ENCODE measurements at regions not wholly inside any gene's neighbourhood (a gene's known extent, or its start where the extent isn't known, plus 50 kb on each side); places are given as distances from the start of the nearest gene placed in this dataset.

GRCh38 chr22:48750282-48750681, 1077.4 kb downstream of the BRD1 start:
- no peak overlapping the region for H2AFZ ChIP-seq (ENCODE audit: low read depth, low read length, poor library complexity, severe bottlenecking)
- ChIA-PET CTCF (no interaction called here), POLR2A (no interaction called here), RAD21 (ENCODE audit: low non-redundant PET in 1 of 2, low total read pairs in 2 of 2, uncharacterized antibody in 2 of 2, unreplicated experiment in 2 of 2) (no interaction called here)
- ATAC-seq (no peak), DNase-seq (ENCODE audit: low read depth, low spot score) (no peak)
- no peak overlapping the region for H3K27ac ChIP-seq (ENCODE audit: low read depth, low read length)
- H3K27me3 ChIP-seq (ENCODE audit: insufficient read depth, low read length) = no peaks in the 10 kb centered on the region
- no peak overlapping the region for H3K4me3 ChIP-seq (replicated peaks in 1 of 2; ENCODE audit: low read depth in 1 of 2, low read length in 2 of 2)
- no peaks in the 10 kb centered on the region for H3K9me2 ChIP-seq (ENCODE audit: insufficient read depth)
- H3K4me1 ChIP-seq (ENCODE audit: control insufficient read depth in 1 of 2, insufficient read depth in 2 of 2, low read length in 2 of 2) = no peaks in the 10 kb centered on the region
- intact Hi-C loops (cut with micrococcal nuclease) = no loop called here
- no peaks in the 10 kb centered on the region for H3K9me3 ChIP-seq (ENCODE audit: control insufficient read depth in 1 of 2, insufficient read depth in 1 of 2, low read depth in 1 of 2, low read length in 2 of 2)
- no peak overlapping the region for H3K4me2 ChIP-seq (ENCODE audit: low read length)
- H4K20me1 ChIP-seq (ENCODE audit: insufficient read depth) = no peaks in the 10 kb centered on the region
- TF ChIP-seq SIN3A (IDR thresholded peaks at IDR 0.05; ENCODE audit: low read depth) (no peak), RAD21 (IDR thresholded peaks at IDR 0.05; ENCODE audit: low read depth) (no peak), ZNF274 (IDR thresholded peaks at IDR 0.05; ENCODE audit: low read depth, low read length) (no peak), JUND (IDR thresholded peaks at IDR 0.05) (no peak)
- no peaks in the 10 kb centered on the region for H3K79me2 ChIP-seq (ENCODE audit: insufficient read depth, low read length)
- no peaks in the 10 kb centered on the region for H3K36me3 ChIP-seq (ENCODE audit: control insufficient read depth in 1 of 2, insufficient read depth in 2 of 2, low read length in 2 of 2)
- no peak overlapping the region for H3K9ac ChIP-seq (ENCODE audit: low read length)
- BruUV-seq (replicated peaks) = no TSS peak

GRCh38 chr22:48749555-48750227, 1078.0 kb downstream of the BRD1 start:
- no peak for TF ChIP-seq CEBPB (IDR thresholded peaks at IDR 0.05; ENCODE audit: low read depth)

More at GRCh38 chr22:48749555-48750227, 1078.0 kb downstream of the BRD1 start:
- ATAC-seq = no peak
- Histone ChIP-seq H3K9me3 (ENCODE audit: control insufficient read depth in 1 of 2, insufficient read depth in 1 of 2, low read depth in 1 of 2, low read length in 2 of 2) (no peaks in the 10 kb centered on the region), H3K4me2 (ENCODE audit: low read length) (no peak overlapping the region), H3K27me3 (ENCODE audit: insufficient read depth, low read length) (no peaks in the 10 kb centered on the region), H3K4me1 (ENCODE audit: control insufficient read depth in 1 of 2, insufficient read depth in 2 of 2, low read length in 2 of 2) (no peaks in the 10 kb centered on the region), H2AFZ (ENCODE audit: low read depth, low read length, poor library complexity, severe bottlenecking) (no peak overlapping the region), H3K9ac (ENCODE audit: low read length) (no peak overlapping the region), H3K79me2 (ENCODE audit: insufficient read depth, low read length) (no peaks in the 10 kb centered on the region), H3K27ac (ENCODE audit: low read depth, low read length) (no peak overlapping the region), H3K9me2 (ENCODE audit: insufficient read depth) (no peaks in the 10 kb centered on the region), H3K4me3 (replicated peaks in 1 of 2; ENCODE audit: low read depth in 1 of 2, low read length in 2 of 2) (no peak overlapping the region), H3K36me3 (ENCODE audit: control insufficient read depth in 1 of 2, insufficient read depth in 2 of 2, low read length in 2 of 2) (no peaks in the 10 kb centered on the region), H4K20me1 (ENCODE audit: insufficient read depth) (no peaks in the 10 kb centered on the region)
- ChIA-PET CTCF (no interaction called here), RAD21 (ENCODE audit: low non-redundant PET in 1 of 2, low total read pairs in 2 of 2, uncharacterized antibody in 2 of 2, unreplicated experiment in 2 of 2) (no interaction called here), POLR2A (no interaction called here)
- intact Hi-C loops (cut with micrococcal nuclease) = no loop called here
- DNase-seq (ENCODE audit: low read depth, low spot score) = no peak
- no TSS peak for BruUV-seq (replicated peaks)
